GM12892 (cell line): ENCODE measurements at regions not wholly inside any gene's neighbourhood (a gene's known extent, or its start where the extent isn't known, plus 50 kb on each side); places are given as distances from the start of the nearest gene placed in this dataset.

ENCODE experiments used
- POLR2AphosphoS5 ChIP-seq: IDR thresholded peaks from 2 replicates; pipeline ENCODE4 v1.6.1; 2011; ENCODE audit warnings: low read depth, low read length, control low read depth
- TAF1 ChIP-seq: IDR thresholded peaks from 2 replicates; pipeline ENCODE4 v1.6.1; 2011; ENCODE audit warnings: low read depth, mild to moderate bottlenecking, control low read depth, low read length, borderline replicate concordance

GRCh38 chr2:144914113-144914512 lies 394.2 kb upstream of the ZEB2 start:
- TF ChIP-seq TAF1, result no peak
- no peak for TF ChIP-seq POLR2AphosphoS5
